ENCODE measurements at regions not wholly inside any gene's neighbourhood (a gene's known extent, or its start where the extent isn't known, plus 50 kb on each side); places are given as distances from the start of the nearest gene placed in this dataset.
"Not testable (repeated sequence)": the region's sequence is repeated elsewhere in the genome, so short reads cannot be mapped to it uniquely, and the experiment has no call there.

DNA sequence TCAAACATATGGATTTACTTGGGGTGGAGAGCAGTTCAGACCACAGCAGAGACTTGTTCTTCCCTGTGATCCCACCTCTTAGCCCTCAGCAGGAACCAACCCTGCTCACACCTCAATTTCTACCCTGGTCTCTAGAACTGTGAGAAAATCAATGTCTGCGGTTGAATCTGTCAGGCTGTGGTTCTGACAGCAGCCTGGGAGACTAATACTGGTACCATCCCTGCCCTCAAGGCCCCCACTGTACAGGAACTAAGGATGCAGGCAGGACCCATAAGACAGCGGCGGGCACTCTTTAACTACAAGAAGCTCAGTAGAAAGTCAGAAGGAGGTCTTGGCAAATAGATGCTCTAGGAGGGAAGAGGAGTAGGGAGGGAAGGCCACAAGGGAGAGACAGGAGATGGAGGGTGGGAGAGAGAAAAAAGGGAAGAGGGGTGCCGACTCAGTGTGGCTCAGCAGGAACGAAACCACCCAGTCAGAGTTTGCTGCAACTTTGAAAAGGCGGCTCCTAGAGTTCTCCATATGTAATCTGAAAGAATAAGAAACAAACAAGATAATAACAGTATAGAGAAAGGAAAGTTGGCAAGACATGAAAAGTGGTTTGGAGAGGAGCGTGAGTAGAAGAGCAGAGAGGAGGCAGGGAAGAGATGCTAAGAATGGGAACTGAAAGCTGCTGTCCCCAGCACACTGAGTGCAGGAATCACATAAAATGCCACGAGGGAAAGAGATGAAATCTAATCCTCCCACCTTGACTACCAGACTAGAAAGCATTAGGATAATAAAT is 323.9 kb upstream of the ID2 start:
- DNase-seq (ENCODE audit: low read depth, low spot score): no peak

DNA sequence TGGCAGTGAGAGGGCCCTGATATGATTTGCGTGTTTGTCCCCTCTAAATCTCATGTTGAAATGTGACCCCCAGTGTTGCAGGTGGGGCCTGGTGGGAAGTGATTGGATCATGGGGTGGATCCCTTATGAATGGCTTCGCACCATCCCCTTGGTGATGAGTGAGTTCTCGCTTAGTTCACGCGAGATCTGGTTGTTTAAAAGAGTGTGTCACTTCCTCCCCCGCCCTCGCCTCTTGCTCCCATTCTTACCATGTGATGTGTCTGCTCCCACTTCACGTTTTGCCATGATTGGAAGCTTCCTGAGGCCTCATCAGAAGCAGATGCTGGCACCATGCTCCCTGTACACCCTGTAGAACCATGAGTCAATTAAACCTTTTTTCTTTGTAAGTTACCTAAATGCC is 319.9 kb upstream of the ID2 start:
- DNase-seq (ENCODE audit: low read depth, low spot score): no peak

DNA sequence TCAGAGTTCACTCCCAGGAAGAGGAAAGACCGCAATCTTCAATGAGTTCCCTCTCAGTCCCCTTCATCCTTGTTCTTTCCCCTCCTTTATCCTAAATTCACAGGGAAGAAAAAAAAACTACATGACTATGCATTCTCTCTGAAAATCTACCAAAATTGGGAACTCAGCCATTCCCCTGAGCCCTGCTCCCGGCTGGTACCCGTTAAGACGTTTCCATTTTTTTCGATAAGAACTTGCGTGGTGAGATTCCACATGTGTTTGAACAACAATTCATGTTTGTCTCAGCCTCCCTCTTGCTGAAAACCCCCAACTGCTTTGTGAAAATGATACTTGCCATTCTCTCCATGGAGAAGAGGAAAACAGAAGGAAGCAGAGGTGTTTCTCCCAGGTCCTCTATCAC is 318.7 kb upstream of the ID2 start:
- no peak for DNase-seq (ENCODE audit: low read depth, low spot score)

DNA sequence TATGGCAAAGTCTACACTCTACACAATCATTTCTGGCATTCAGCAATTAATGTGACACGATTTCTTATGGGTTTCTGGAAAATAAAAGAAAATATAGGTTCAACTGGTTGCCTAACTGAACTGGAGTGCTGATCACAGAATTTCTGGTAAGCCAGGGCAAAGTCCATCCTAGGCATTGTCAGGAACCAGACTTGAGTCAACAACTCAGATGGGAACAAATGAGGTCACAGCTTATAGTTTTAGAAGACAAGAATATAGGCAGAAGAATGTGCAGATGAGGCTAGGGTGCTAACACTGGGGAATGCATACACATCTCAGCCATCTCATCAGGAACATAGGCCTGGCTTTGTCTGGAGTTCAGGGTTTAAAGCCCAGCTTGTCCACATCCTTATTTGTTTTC is 317.2 kb upstream of the ID2 start:
- DNase-seq (ENCODE audit: low read depth, low spot score): no peak

DNA sequence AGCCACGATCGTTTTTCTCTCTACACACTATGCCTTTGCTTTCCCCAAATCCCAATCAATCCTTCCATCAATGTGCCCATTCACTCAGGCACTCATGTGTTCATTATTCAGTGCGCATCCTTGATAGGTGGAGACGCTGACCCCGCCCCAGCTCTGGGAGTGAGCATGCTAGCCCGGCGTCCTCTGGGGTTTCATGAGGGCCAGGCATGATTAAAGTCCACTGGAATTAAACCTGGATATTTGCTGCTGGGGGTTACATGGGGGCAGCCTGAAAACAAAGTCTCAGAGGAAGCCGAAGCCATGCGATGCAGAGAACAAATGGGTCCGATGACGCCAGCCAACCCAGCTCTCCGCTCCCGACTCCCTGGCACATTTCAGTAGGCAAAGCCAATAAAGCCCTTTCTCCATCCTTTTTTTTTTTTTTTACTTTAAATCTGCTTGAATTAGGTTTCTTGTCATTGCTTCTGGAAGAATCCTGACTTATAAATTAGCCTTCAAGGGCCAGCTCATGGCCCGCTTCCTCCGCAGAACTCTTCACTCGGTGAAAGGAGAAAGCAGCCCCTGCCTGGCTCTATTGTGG is 316.4 kb upstream of the ID2 start:
- DNase-seq (ENCODE audit: low read depth, low spot score): no peak

DNA sequence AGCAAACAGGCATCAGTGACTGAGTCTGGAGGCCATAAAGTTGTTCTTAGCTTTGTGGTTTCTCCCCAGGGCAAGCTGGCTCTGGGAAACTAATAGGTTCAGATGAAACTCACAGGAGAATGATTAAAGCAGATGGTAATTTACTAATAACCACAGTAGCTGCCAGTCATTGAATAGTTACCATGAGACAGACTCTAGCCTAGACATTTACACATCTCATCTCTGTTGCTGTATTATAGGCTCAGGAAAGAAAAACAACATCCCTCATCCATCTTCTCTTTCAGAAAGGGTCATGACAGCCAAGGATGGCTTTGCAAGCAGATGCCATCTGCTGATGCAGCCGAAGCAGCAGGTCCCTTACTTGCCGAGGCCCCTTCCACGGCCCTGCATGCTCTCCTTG is 314.0 kb upstream of the ID2 start:
- no peak for DNase-seq (ENCODE audit: low read depth, low spot score)

DNA sequence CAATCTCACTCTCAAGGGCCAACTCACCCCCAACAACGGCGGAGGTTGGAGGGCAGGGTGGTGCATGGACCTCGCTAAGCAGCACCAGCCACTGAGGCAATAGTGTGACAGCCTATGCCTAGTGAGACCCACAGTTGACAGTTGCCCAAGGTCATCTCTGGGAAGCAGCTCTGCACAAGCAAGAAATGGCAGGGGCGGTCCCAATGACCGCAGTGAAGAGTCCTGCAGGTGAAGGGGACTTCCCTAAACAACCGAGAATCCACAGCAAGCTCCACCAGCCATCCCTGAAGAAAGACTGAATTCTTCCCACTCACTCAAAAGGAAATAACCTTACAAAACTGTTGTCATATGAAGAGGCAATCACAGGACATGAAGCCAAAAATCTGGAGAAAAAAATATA is 313.4 kb upstream of the ID2 start:
- DNase-seq (ENCODE audit: low read depth, low spot score): no peak

DNA sequence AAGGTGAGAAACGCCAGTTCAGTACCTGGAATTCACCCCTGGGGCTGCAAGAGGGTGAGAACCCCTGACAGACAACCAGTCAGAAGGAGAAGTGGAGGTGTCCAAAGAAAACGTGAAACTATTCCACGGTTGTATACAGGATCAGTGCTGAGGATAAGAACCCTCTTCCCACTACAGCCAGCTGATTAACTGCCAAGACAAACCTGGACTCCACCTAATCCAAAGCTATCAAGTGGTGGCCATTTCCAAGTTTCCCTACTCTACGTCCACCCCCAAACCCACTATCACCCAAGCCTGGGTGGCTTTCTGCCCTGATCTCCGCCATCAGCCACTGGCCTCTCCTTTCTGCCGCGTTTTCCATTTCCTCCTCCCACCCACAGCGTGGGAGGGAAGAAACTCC is 312.3 kb upstream of the ID2 start:
- DNase-seq (ENCODE audit: low read depth, low spot score): no peak

DNA sequence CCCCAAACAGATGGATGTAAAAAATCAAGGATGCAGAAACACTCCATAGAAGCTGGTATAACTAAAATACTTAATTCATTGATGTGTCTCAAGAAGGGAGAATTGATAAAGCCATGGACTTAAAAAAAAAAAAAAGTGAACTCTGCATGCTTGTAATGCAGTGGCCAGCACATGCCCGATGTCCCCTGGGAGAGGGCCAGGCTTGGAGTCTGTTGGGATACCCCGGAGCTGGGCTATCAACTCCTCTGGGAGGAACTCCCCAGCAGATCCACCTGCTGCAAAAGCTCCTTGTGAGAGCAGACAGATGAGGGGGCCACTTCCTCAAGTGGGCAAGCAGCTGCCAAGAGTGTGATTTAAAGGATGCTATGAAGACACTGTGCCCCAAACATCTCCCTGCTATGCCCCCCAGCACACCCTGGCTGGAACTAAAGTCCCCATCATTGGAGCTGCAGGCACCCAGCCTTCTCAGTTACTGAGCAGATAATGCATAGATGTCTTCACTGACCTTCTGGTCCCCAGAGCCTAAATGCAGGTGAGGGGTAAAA is 311.5 kb upstream of the ID2 start:
- no peak for DNase-seq (ENCODE audit: low read depth, low spot score)

DNA sequence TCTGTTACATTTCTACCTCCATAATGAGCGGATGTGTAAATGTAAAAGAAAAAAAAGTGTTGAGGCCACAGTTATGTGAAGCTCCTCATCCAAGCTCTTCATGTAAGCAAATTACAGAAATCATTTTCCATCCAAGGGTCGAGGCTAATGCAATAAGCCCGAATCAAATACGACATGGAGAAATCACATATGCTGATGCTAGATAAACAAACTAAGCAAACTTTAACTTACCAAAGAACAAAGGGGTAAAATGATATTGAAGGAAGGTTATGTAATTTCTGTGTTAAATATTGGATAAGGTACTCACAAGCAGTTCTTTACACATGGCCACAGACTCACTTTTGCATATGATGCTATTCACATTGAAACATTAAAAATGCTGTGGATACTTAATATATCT is 310.2 kb upstream of the ID2 start:
- DNase-seq (ENCODE audit: low read depth, low spot score): no peak

DNA sequence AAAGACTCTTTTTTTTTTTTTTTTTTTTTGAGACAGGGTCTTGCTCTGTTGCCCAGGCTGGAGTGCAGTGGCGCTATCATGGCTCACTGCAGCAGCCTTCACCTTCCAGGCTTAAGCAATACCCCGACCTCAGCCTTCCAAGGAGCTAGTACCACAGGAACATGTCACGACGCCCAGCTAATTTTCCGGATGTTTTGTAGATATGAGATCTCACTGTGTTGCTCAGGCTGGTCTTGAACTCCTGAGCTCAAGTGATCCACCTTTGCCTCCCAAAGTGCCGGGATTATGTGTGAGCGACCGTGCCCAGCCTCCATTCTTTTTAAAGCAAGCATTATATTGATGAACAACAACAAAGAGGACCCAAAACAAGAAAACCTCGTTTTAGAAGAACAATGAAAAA is 307.1 kb upstream of the ID2 start:
- no peak for DNase-seq (ENCODE audit: low read depth, low spot score)

DNA sequence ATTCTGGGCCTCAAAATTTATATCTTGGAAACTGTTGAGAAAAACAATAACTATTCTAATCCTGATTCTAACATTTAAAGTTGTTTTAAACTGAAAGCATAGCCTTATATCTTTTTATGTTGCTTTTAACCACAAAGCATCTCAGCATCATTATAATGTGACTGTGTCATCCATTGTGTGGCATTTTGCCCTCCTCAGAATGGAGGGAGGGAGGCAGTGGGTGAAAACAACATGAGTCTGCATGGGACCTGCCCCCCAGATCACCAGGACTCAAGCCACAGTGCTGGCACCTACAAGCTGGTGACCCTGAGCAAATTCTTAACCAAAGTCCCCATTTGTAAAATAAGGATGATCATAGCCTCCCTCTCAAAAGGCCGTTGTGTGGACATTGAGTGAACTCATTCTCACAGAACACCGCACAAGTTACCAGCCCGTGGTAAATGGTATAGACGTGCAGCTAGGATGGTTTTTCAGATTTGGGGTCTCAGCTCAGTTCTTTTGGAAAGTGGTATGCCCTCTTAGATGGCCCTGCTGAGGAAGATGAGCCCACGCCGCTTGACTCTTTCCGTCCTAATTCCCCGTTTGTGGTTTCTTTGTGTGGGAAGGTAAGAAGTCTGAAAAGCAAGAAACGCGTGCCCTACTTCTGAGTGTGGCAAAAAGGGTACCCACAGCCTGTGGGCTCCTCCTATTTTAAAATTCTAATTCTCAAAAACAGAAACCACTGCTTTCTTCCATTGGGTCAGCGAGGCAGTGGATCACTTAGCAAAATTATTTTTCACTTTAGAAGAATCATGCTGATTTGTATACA is 305.0 kb upstream of the ID2 start:
- DNase-seq (ENCODE audit: low read depth, low spot score): no peak

DNA sequence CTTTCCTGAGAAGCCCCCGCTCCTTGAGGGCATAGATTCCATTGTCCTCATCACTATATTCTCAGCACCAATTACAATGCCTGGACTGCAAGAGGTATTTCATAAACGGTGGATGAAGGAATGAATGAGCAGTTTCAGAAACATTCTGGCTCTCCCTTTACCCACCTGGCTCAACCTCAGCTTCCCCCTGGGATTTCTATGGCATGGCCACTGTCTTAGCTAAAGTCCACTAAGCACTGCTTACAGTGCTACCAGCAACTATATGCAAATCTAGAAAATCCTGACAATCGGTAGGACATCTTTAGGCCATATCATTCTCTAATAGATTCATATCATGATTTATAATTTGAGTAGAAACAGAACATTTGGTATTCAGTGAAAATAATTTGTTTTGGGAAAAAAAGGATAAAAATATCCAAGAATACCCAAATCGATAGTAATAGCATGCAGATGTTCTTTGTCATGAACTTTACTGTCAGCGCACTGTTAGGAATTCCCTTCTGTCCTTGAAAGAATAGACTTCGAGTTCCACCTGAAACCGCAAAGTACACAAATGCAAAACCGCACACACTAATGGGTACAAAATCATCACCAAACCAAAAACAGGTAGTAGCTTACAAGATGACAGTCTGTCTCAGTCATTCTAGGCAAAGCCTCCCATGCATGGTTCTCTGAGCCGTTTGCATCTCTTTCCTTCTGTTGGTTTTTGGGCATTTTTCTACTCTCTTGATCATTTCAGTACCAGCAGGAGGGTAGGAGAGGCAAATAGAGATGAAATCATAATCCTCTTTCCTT is 303.6 kb upstream of the ID2 start:
- DNase-seq (ENCODE audit: low read depth, low spot score): no peak

DNA sequence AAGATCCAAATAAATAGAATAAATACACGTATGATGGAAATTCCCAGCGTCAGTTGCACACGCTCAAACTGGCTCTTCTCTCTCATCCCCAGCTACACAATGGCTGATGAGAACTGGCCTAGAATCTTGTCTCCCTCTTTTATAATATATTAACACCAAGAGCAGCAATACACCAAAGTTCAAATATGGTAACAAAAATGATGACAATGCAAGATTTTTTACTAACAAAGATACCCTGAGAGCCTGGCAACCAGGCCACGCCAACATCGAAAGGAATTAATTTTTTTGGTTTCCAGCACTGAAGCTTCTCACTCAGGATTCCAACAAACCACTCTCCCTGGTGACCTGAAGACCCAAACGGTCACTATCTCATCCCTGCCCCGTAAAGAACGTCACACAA is 302.7 kb upstream of the ID2 start:
- DNase-seq (ENCODE audit: low read depth, low spot score): no peak

DNA sequence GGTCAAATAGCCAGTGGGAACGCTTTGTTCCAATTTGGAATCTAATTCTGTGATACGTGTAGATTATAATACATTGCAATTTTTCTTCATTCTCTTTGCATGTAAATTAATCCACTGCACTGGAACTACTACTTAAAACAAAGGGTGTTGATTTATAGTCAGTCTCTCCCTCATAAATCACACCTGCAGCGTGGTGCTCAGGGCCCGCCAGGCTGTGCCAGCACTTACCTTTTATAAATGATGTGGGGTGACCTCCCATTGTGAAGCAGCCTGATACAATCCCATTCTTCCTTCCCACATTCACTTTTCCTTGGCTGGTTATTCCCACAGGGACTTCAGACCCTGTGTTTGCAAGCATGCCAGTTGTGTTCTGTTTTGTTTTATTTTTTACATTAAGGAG is 302.3 kb upstream of the ID2 start:
- no peak for DNase-seq (ENCODE audit: low read depth, low spot score)

DNA sequence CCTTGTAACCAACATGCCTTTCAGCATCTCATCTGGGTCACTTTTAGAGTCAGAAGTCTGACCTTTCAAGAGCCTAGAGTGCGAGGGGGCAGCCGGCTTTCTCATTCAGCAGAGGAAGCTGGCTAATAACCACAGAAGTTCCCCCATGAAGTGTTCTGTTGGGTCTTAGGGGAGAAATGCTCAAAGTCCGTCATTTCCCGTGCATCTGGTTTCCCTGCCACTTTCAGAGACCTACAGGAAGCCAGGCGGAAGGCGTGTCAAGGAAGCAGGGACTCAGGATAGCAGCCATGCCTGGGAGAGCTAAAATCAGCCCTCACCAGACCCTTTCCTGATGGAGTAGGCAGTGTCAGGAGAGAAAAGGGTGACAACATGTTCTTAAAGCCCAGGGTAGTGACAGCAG is 301.8 kb upstream of the ID2 start:
- no peak for DNase-seq (ENCODE audit: low read depth, low spot score)

DNA sequence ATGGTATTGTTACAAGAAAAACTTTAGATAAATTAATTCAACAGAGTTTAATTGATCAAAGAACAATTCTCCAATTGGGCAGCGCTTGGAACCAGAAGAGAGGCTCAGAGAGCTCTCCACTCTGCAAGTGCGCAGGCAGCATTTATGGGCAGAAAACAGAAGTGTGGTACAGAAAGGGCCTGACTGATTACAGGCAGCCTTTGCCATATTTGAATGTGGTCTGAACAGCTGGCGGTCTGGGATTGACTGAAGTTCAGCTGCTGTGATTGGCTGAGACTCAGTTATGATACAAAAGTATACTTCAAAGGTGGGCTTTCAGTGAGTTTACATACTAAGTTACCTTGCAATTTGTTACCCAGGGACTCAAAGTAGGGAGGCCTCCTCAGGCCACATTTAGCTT is 301.3 kb upstream of the ID2 start:
- DNase-seq (ENCODE audit: low read depth, low spot score): no peak

DNA sequence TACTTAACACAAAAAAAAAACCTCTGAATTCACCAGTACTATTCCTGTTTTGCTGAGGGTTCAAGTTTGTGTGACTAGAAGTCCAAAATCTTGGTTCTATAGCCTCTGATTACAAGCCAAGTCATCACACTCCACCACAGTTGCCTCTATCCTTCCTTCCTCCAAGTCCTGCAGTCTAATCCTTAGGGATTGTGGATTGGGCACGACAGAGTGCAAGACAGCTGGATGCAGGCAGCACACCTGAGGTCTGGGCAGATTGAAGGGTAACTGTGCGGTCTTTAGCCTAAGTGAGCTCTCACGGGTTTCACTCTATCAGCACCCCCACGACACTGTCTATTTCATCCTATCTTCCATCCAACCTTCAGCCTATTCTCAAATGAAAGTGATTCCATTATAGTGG is 299.4 kb upstream of the ID2 start:
- no peak for DNase-seq (ENCODE audit: low read depth, low spot score)

DNA sequence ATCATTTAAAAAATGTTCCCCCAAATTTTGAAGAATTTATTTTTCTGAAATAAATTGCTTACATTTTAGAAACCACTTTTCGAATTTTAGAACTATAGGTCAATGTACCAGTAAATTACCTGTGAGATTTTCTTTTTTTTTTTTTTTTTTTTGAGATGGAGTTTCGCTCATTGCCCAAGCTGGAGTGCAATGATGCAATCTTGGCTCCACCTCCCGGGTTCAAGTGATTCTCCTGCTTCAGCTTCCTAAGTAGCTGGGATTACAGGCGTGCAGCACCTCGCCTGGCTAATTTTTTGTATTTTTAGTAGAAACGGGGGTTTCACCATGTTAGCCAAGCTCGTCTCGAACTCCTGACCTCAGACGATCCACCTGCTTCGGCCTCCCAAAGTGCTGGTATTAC is 295.1 kb upstream of the ID2 start:
- DNase-seq (ENCODE audit: low read depth, low spot score): not testable (repeated sequence)

DNA sequence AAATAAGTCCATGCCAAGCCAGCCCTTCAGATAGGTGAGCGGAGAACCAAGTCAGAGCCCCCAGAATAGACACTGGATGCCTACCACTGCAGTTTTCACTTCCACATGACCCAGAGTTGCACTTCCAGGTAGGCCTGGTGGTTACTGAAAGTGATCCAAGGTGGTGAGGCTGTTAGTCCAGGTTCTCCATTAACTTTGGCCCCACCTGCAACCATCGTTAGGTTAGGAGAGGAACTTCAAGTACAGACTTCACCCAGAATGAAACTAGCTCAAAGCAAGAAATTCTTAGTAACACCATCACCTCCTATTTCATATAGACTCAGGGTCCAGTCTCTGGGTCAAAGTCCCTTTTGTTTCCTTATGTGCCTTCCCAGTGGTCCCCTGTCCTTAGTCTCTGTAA is 293.1 kb upstream of the ID2 start:
- DNase-seq (ENCODE audit: low read depth, low spot score): no peak

DNA sequence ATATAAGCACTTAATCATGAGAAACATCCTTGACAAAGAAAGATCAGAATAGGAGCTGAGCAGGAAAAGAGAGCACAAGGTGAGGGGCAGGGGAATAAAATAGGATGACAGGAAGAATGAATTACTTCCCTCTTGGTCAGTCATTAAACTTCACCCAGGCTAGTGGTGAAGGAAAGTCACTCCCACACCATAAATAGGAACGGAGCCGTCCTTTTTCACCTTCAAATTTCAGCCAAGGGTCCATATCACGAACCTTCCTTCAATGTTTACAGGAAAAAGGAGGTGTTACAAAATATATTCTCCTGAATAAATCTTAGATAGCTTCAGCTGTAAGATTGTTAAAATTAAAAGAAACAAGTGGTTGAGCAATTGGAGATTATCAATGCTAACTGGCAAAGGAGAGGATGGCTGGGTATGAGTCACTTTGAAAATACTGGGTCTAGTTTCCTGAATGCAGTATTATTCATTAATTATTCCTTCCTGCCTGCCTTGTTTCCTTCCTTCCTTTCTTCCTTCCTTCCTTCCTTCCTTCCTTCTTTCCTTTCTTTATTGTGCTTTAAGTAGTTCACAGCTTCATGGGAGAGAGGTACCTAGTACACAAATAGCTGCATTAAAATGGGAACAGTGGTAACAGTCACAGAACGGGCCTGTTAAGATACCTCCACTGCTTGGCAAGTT is 292.3 kb upstream of the ID2 start:
- no peak for DNase-seq (ENCODE audit: low read depth, low spot score)

All from activated naive CD8-positive, alpha-beta T cell treated with anti-CD3 and anti-CD28 coated beads, Interleukin-2, amount 50 U/mL, for 16 hours (primary cell).